ENCODE measurements at regions not wholly inside any gene's neighbourhood (a gene's known extent, or its start where the extent isn't known, plus 50 kb on each side); places are given as distances from the start of the nearest gene placed in this dataset.

GRCh38 chr3:117597865-117598264 lies 888.3 kb downstream of the TUSC7 start:
- Histone ChIP-seq H3K27me3 (no peaks in the 10 kb centered on the region), H3K4me3 (replicated peaks in 1 of 3) (no peak overlapping the region), H3K9me3 (no peaks in the 10 kb centered on the region), H3K27ac (no peak overlapping the region), H3K4me1 (no peaks in the 10 kb centered on the region), H3K36me3 (no peaks in the 10 kb centered on the region)
- TF ChIP-seq CTCF (IDR thresholded peaks at IDR 0.05) (no peak), POLR2A (IDR thresholded peaks at IDR 0.05) (no peak)
- 5 to 9% methylated on average over 1 of the region's 1 CpG for WGBS, 2 donors
- intact Hi-C loops (cut with DNase I) = no loop called here
- no peak for DNase-seq

- TF ChIP-seq POLR2A (IDR thresholded peaks at IDR 0.05) (no peak), CTCF (IDR thresholded peaks at IDR 0.05) (no peak)
- Histone ChIP-seq H3K9me3 (no peaks in the 10 kb centered on the region), H3K36me3 (no peaks in the 10 kb centered on the region), H3K27me3 (no peaks in the 10 kb centered on the region), H3K4me3 (replicated peaks in 1 of 3) (no peak overlapping the region), H3K4me1 (no peaks in the 10 kb centered on the region), H3K27ac (no peak overlapping the region)
- 52 to 88% methylated on average over 3 of the region's 3 CpGs for WGBS, 2 donors
- DNase-seq = no peak
- intact Hi-C loops (cut with DNase I) = no loop called here
Measured at GRCh38 chr3:117600112-117600511, 890.5 kb downstream of the TUSC7 start.

GRCh38 chr3:117600666-117601065 lies 891.1 kb downstream of the TUSC7 start:
- Histone ChIP-seq H3K4me3 (replicated peaks in 1 of 3) (no peak overlapping the region), H3K4me1 (no peaks in the 10 kb centered on the region), H3K27ac (no peak overlapping the region), H3K36me3 (no peaks in the 10 kb centered on the region), H3K27me3 (no peaks in the 10 kb centered on the region), H3K9me3 (no peaks in the 10 kb centered on the region)
- 84 to 91% methylated on average over 4 of the region's 4 CpGs for WGBS, 2 donors
- intact Hi-C loops (cut with DNase I) = no loop called here
- TF ChIP-seq CTCF (IDR thresholded peaks at IDR 0.05) = no peak
- TF ChIP-seq POLR2A (IDR thresholded peaks at IDR 0.05) = no peak
- no peak for DNase-seq

- DNase-seq = no peak
- TF ChIP-seq POLR2A (IDR thresholded peaks at IDR 0.05) (no peak), CTCF (IDR thresholded peaks at IDR 0.05) (no peak)
Measured at GRCh38 chr3:117602058-117602644, 892.6 kb downstream of the TUSC7 start.

GRCh38 chr3:117603097-117603496 lies 893.5 kb downstream of the TUSC7 start:
- DNase-seq = no peak
- no peaks in the 10 kb centered on the region for H3K36me3 ChIP-seq
- WGBS, 2 donors = 51 to 70% methylated on average over 3 of the region's 3 CpGs
- intact Hi-C loops (cut with DNase I) = no loop called here
- no peaks in the 10 kb centered on the region for H3K4me1 ChIP-seq
- no peaks in the 10 kb centered on the region for H3K27me3 ChIP-seq
- no peak overlapping the region for H3K27ac ChIP-seq
- TF ChIP-seq CTCF (IDR thresholded peaks at IDR 0.05) (no peak), POLR2A (IDR thresholded peaks at IDR 0.05) (no peak)
- H3K4me3 ChIP-seq (replicated peaks in 1 of 3) = no peak overlapping the region
- H3K9me3 ChIP-seq = no peaks in the 10 kb centered on the region

More at GRCh38 chr3:117602058-117602644, 892.6 kb downstream of the TUSC7 start:
- Histone ChIP-seq H3K27ac (no peak overlapping the region), H3K4me1 (no peaks in the 10 kb centered on the region), H3K4me3 (replicated peaks in 1 of 3) (no peak overlapping the region), H3K27me3 (no peaks in the 10 kb centered on the region), H3K9me3 (no peaks in the 10 kb centered on the region), H3K36me3 (no peaks in the 10 kb centered on the region)
- 77 to 78% methylated on average over 4 of the region's 4 CpGs for WGBS, 2 donors
- intact Hi-C loops (cut with DNase I) = no loop called here

Data from thyroid gland (tissue), 4 donors.